PC-3 (cell line): ENCODE measurements at regions not wholly inside any gene's neighbourhood (a gene's known extent, or its start where the extent isn't known, plus 50 kb on each side); places are given as distances from the start of the nearest gene placed in this dataset.

Experiments used
- ATAC-seq: fragments of 200-7000 bp; cut with Tn5 transposase; 2 replicates; pipeline ENCODE4 v1.9.1; 2020; ENCODE audit warnings: mild to moderate bottlenecking, moderate library complexity
- BruUV-seq: library from RNA; stranded (reverse); fragments of 400-500 nt; replicated peaks from 2 replicates; lab custom pipeline; 2021; lab: Mats Ljungman, UMichigan
- CTCF ChIA-PET: fragments of 300-600 bp; sonication (Branson Sonifier 250); formaldehyde crosslinking; loops from one replicate; lab custom pipeline; 2022; ENCODE audit warnings: antibody characterized with exemption; lab: Charles Lee
- POLR2A ChIA-PET: fragments of 300-600 bp; sonication (Branson Sonifier 250); formaldehyde crosslinking; loops from one replicate; lab custom pipeline; 2022; ENCODE audit warnings: antibody characterized with exemption; ENCODE audit not compliant: unreplicated experiment; lab: Charles Lee
- DNase-seq: peaks from one replicate; pipeline ENCODE4 v3.0.0-alpha.2; 2015
- H2AFZ ChIP-seq: fragments of 300-600 bp; sonication (generic); 2 replicates; pipeline ENCODE4 v1.6.0; 2016; ENCODE audit warnings: antibody characterized with exemption, low read length
- H3F3A ChIP-seq: fragments of 300-600 bp; sonication (generic); one replicate; pipeline ENCODE4 v1.6.0; 2017; ENCODE audit warnings: antibody characterized with exemption, low read length, control low read depth, mild to moderate bottlenecking; ENCODE audit not compliant: unreplicated experiment
- H3K27ac ChIP-seq: fragments of 300-600 bp; sonication (generic); 2 replicates; pipeline ENCODE4 v1.5.1; 2016; ENCODE audit warnings: mild to moderate bottlenecking, low read length
- H3K27me3 ChIP-seq: fragments of 300-600 bp; sonication (generic); 2 replicates; pipeline ENCODE4 v1.6.1; 2016; ENCODE audit warnings: low read length, mixed read lengths
- H3K36me3 ChIP-seq: fragments of 300-600 bp; sonication (generic); 2 replicates; pipeline ENCODE4 v1.6.1; 2016; ENCODE audit warnings: low read depth, mixed run types, low read length, mixed read lengths
- H3K4me1 ChIP-seq: fragments of 300-600 bp; sonication (generic); 2 replicates; pipeline ENCODE4 v1.5.1; 2016; ENCODE audit warnings: low read length; ENCODE audit not compliant: insufficient read depth
- H3K4me2 ChIP-seq: fragments of 300-600 bp; sonication (generic); 2 replicates; pipeline ENCODE4 v1.6.0; 2016; ENCODE audit warnings: low read length
- H3K4me3 ChIP-seq: fragments of 300-600 bp; sonication (generic); 2 replicates; pipeline ENCODE4 v1.5.1; 2016; ENCODE audit warnings: mild to moderate bottlenecking, low read length, mixed read lengths
- H3K79me2 ChIP-seq: fragments of 300-600 bp; sonication (generic); 2 replicates; pipeline ENCODE4 v1.6.1; 2017; ENCODE audit warnings: low read length, mixed read lengths
- H3K9ac ChIP-seq: fragments of 300-600 bp; sonication (generic); 2 replicates; pipeline ENCODE4 v1.6.0; 2016; ENCODE audit warnings: mild to moderate bottlenecking, low read length
- H3K9me2 ChIP-seq: fragments of 300-600 bp; sonication (generic); replicated peaks from 2 replicates; pipeline ENCODE4 v1.6.1; 2016; ENCODE audit warnings: mixed run types, low read length, mixed read lengths
- H3K9me3 ChIP-seq: fragments of 300-600 bp; sonication (generic); 2 replicates; pipeline ENCODE4 v1.6.1; 2016; ENCODE audit warnings: low read length, mixed read lengths
- H4K20me1 ChIP-seq: fragments of 300-600 bp; sonication (generic); 2 replicates; pipeline ENCODE4 v1.6.1; 2016; ENCODE audit warnings: low read length, mixed read lengths
- EZH2 ChIP-seq: fragments of 300-600 bp; sonication (generic); IDR thresholded peaks from one replicate; pipeline ENCODE4 v1.6.1; 2017; ENCODE audit warnings: antibody characterized with exemption, mild to moderate bottlenecking, low read length; ENCODE audit not compliant: unreplicated experiment
- EZH2phosphoT487 ChIP-seq: fragments of 300-600 bp; sonication (generic); IDR thresholded peaks from 2 replicates; pipeline ENCODE4 v1.6.1; 2018; ENCODE audit warnings: mild to moderate bottlenecking, antibody characterized with exemption, low read length, borderline replicate concordance
- intact Hi-C: fragments of 100-400 bp; cut with micrococcal nuclease; formaldehyde crosslinking; loops from 2 replicates; pipeline ENCODE4 v1.9.0; 2023
- TF ChIP-seq, protein P1 (sequence below): fragments of 300-600 bp; sonication (generic); conservative IDR thresholded peaks from 2 replicates; pipeline ENCODE4 v1.5.1; 2017; ENCODE audit warnings: antibody characterized with exemption, low read depth, mild to moderate bottlenecking, low read length

DNA sequence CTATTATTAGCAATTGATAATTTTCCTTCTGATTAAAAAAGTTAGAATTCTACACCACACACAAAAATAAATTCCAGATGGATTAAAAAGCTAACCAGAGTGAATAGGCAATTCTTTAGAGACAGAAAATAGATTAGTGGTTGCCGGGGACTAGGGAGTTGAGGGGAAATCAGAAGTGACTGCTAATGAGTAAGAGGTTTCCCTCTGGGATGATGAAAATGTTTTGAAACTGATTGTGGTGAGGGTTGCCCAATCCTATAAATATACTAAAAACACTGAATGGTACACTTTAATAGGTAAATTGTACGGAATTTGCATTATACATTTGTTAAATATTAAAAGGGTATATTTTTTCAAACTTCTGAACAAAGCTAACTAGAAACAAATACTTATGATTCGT lies 214.9 kb downstream of the GPAM start:
- H3K79me2 ChIP-seq: no peaks in the 10 kb centered on the region
- no peak overlapping the region for H2AFZ ChIP-seq
- H3K4me1 ChIP-seq: no peaks in the 10 kb centered on the region
- TF ChIP-seq EZH2 (no peak), EZH2phosphoT487 (no peak)
- TF ChIP-seq, protein P1, sequence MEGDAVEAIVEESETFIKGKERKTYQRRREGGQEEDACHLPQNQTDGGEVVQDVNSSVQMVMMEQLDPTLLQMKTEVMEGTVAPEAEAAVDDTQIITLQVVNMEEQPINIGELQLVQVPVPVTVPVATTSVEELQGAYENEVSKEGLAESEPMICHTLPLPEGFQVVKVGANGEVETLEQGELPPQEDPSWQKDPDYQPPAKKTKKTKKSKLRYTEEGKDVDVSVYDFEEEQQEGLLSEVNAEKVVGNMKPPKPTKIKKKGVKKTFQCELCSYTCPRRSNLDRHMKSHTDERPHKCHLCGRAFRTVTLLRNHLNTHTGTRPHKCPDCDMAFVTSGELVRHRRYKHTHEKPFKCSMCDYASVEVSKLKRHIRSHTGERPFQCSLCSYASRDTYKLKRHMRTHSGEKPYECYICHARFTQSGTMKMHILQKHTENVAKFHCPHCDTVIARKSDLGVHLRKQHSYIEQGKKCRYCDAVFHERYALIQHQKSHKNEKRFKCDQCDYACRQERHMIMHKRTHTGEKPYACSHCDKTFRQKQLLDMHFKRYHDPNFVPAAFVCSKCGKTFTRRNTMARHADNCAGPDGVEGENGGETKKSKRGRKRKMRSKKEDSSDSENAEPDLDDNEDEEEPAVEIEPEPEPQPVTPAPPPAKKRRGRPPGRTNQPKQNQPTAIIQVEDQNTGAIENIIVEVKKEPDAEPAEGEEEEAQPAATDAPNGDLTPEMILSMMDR: no peak
- DNase-seq (no peak), ATAC-seq (no peak)
- ChIA-PET CTCF (no interaction called here), POLR2A (no interaction called here)
- intact Hi-C loops: no loop called here
- no peaks in the 10 kb centered on the region for H3K9me2 ChIP-seq
- no peak overlapping the region for H3K4me3 ChIP-seq
- no peaks in the 10 kb centered on the region for H3K9me3 ChIP-seq
- no TSS peak for BruUV-seq
- H3K27ac ChIP-seq: no peak overlapping the region
- H3K9ac ChIP-seq: no peak overlapping the region
- H3K4me2 ChIP-seq: no peak overlapping the region
- H3K36me3 ChIP-seq: no peaks in the 10 kb centered on the region
- H4K20me1 ChIP-seq: no peaks in the 10 kb centered on the region
- H3K27me3 ChIP-seq: no peaks in the 10 kb centered on the region
- H3F3A ChIP-seq: no peaks in the 10 kb centered on the region

DNA sequence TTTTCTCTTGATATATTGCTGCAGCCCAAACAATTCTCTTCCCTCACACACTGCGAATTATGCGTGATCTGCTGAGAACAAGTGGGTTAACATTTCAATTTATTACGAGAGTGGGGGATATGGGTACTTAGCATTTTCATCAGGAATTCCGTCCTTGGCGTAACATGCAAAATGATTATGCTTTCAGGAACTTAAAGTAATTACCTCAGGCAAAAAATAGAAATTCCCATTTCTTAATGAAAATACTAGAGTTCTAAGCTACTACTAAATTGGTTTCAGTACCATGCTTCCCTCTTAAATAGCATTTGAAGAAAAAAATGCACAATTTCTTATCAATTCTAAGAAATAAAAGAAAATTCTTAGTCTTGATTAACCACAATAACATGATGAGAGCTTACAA lies 213.5 kb downstream of the GPAM start:
- ChIA-PET POLR2A (no interaction called here), CTCF (no interaction called here)
- Histone ChIP-seq H3K27ac (no peak overlapping the region), H3K4me2 (no peak overlapping the region), H3F3A (no peaks in the 10 kb centered on the region), H3K9ac (no peak overlapping the region), H2AFZ (no peak overlapping the region), H4K20me1 (no peaks in the 10 kb centered on the region), H3K4me1 (no peaks in the 10 kb centered on the region), H3K79me2 (no peaks in the 10 kb centered on the region), H3K4me3 (no peak overlapping the region), H3K36me3 (no peaks in the 10 kb centered on the region), H3K27me3 (no peaks in the 10 kb centered on the region), H3K9me3 (no peaks in the 10 kb centered on the region), H3K9me2 (no peaks in the 10 kb centered on the region)
- DNase-seq (no peak), ATAC-seq (no peak)
- intact Hi-C loops: no loop called here
- no TSS peak for BruUV-seq
- TF ChIP-seq, protein P1: no peak
- TF ChIP-seq EZH2phosphoT487 (no peak), EZH2 (no peak)

DNA sequence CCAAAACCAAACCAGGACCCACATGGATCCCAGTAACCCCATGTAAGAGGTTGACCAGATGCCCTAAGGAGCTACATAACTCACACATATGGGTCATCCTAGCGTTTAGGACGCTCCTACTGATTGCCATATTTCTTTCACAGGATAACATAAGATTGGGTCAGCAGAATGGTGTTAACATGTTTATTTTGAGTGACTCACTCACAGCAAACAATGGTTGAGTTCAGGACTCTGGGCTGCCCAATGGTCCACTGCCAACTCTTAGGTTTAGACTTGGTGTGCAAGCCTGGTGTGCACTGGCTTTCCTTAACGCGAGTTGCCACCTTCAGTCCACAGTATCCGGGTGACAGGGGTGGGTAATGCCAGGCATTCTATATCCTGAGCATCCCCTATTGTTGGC lies 211.5 kb downstream of the GPAM start:
- H3K36me3 ChIP-seq: no peaks in the 10 kb centered on the region
- no peaks in the 10 kb centered on the region for H3K79me2 ChIP-seq
- BruUV-seq: no TSS peak
- no peaks in the 10 kb centered on the region for H3K9me3 ChIP-seq
- DNase-seq: peak; percentile 37
- CTCF ChIA-PET: no interaction called here
- no peak overlapping the region for H2AFZ ChIP-seq
- H3K9me2 ChIP-seq: no peaks in the 10 kb centered on the region
- H3K4me1 ChIP-seq: no peaks in the 10 kb centered on the region
- no peak overlapping the region for H3K27ac ChIP-seq
- H3F3A ChIP-seq: no peaks in the 10 kb centered on the region
- H3K27me3 ChIP-seq: no peaks in the 10 kb centered on the region
- no peaks in the 10 kb centered on the region for H4K20me1 ChIP-seq
- no peak overlapping the region for H3K9ac ChIP-seq
- H3K4me2 ChIP-seq: no peak overlapping the region
- POLR2A ChIA-PET: no interaction called here
- TF ChIP-seq, protein P1: no peak
- TF ChIP-seq EZH2phosphoT487 (no peak), EZH2 (no peak)
- no peak overlapping the region for H3K4me3 ChIP-seq
- no peak for ATAC-seq
- intact Hi-C loops: no loop called here
